HG02981 (cell line): ENCODE measurements at regions not wholly inside any gene's neighbourhood (a gene's known extent, or its start where the extent isn't known, plus 50 kb on each side); places are given as distances from the start of the nearest gene placed in this dataset.

Source experiments
- ATAC-seq: cut with Tn5 transposase; IDR thresholded peaks from one replicate; pipeline ENCODE4 v1.9.1; 2021; ENCODE audit warnings: mild to moderate bottlenecking, moderate library complexity; ENCODE audit not compliant: unreplicated experiment

- no peak for ATAC-seq
Observed at GRCh38 chr6:10307028-10307427, 107.8 kb downstream of the TFAP2A start.

GRCh38 chr6:10305790-10306415, 109.0 kb downstream of the TFAP2A start:
- ATAC-seq, result no peak

- no peak for ATAC-seq
Observed at GRCh38 chr6:10303608-10304506, 111.0 kb downstream of the TFAP2A start.

DNA sequence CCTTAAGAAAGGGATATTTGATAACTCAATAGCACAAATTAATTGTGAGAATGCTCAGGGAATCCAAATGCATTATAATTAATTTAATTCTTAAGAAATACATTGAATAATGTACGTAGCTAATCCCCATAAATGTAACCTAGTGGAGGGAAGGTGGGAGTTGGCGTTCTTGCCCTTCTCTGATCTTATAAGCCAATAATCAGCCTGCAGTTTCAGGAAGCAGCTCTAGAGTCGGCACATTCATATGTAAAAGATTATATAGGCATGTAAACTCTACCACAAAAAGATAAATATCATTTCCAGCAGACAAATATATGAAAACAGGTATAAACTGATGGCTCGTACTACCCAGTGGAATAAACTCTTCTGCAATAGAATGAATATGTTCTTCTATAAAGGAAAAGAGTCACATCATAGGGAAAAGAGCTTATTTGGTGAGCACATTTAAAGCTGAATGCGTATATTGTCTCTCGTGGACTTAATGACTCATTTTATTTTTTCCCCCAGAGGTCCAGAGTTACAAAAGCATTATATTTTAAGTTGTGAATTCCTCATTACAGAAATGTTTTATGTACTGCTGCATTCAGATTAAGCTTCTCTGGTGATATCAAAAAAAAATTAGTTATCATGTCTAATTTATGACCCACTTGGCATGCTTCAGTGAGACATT, 112.2 kb downstream of the TFAP2A start:
- no peak for ATAC-seq

DNA sequence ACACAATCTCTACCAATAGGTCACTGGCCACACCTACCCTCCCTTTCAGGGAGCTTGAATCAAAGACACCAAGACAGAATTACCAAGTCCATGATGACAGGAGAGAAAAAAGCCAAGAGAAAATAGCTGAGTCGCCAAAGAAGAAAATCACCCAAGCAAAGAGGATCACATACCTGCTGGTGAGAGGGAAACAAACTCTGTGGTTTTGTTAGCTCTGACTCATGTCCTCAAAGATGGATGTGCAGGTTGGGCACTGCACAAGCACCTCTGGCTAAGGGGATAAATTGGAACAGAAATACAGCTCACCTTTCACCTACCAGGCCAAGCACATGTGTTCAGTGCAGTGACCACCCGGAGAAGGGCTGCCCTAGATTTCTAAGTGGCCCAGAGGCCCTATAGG, 114.8 kb downstream of the TFAP2A start:
- ATAC-seq, result no peak

DNA sequence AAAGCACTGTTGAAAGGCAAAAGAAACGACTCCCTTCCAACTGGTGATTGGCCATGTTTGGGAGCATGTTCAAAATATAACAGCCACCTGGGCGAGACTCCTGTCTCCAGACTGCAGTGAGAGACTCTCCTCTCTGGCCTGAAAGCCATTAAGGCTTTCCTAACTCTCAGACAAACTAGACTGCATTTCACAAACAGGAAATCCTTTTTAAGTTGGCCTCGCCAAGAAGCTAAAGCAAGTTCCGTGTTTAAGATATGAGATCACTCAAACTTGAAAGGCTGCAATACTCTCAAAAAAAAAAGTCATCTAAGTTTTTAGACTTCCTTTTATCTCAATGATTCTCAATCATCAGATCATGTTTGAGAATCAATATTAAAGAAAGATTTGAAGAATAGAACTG, 117.0 kb downstream of the TFAP2A start:
- ATAC-seq, result no peak

GRCh38 chr6:10278746-10279145, 136.1 kb downstream of the TFAP2A start:
- ATAC-seq, result no peak

GRCh38 chr6:10276660-10277287, 138.1 kb downstream of the TFAP2A start:
- no peak for ATAC-seq

DNA sequence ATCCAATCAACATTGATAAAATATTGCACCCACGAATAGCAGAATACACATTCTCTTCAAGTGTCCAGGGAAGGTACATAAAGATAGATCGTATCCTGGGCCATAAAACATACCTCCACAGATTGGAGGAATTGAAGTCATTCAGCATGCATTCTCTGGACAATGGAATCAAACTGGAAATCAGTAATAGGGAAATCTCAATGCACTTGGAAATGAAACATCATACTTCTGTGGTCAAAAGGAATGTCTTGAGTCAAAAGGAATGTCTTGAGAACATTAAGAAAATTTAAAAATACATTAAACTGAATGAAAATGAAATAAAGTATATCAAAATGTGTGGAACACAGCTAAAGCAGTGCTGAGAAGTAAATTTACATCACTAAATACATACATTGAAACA, 138.8 kb downstream of the TFAP2A start:
- ATAC-seq, result no peak

GRCh38 chr6:10272591-10272990, 142.3 kb downstream of the TFAP2A start:
- ATAC-seq, result no peak

DNA sequence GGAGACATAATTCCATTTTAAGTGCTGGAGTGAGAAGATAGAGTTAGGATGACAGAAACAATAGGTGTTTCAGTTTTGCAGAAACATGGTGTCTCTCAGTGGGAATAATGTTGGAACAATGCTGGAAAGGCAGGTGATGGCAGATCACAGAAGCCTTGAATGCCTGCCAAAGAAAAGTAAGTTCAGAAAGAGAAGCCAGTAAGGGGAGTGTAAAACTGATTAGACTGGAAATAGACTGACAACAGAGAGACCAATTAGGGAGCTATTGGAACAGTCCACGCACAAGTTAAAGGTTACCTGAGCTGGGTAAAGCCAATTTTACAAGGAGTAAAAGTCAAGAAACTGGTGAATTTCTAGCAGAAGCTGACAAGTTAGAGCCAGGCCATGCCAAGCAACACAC, 142.9 kb downstream of the TFAP2A start:
- no peak for ATAC-seq

DNA sequence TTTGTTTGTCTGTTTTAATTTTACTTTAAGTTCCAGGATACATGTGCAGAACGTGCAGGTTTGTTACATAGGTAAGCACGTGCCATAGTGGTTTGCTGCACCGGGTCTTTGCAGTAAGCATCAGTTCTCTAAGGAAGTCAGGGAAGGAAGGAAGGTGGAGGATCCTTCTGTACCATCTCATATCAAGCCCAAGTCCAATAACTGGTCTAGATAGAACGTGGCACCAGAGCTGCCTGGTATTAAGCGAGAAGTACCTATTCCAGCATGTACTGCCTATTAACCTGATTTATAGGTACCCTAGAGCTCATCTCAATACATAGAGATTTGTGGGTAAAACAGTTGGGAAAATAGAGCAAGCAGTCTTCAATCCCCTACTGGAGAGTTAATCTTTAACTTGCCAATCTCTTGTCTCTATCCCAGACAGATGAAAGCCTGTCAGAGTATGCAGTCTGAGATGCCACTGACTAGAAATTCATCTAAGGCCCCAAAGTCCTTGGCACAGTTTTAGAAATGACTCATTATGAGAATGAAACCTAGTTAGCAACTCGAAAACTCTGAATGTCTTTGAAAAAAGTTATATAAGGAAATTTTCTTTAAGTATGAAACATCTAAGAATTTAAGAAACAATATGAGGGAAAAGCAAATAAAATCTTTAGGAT, 144.9 kb downstream of the TFAP2A start:
- ATAC-seq, result no peak

GRCh38 chr6:10268611-10269310, 146.1 kb downstream of the TFAP2A start:
- ATAC-seq, result no peak

DNA sequence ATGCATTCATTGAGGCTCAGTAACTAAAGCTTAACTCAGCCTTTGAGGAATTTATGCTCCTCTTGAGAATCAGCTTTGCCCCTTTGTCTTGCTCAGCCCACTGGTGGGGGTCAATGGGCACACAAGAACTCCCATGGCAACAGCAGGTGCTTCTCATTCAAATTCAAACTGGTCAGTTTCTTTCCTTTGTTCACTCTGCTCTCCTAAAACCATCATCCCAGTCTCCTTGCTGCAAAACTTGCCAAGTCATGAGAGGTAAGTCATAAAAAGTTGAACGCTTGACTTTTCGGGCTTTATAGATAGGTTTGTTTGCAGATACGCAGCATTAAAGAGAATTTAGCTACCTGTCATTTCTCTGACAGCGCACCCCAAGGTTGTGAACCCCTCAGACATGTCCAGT, 146.8 kb downstream of the TFAP2A start:
- ATAC-seq, result no peak

- no peak for ATAC-seq
Observed at GRCh38 chr6:10266462-10266861, 148.4 kb downstream of the TFAP2A start.

- no peak for ATAC-seq
Observed at GRCh38 chr6:10266061-10266460, 148.8 kb downstream of the TFAP2A start.

DNA sequence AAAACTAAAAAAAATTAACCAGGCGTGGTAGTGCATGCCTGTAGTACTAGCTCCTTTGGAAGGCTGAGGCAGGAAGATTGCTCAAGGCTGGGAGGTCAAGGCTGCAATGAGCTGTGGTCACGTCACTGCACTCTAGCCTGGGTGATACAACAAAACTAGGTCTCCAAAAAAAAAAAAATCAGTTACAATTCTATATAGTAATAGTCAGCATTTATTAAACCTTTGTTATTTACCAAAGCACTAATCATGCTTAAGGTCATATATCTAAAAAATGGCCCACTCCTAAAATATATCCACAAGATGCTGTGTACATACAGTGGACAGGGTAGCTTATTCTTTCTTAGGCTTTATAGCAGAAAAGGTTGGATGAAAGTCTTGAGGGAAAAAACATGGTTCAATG, 152.4 kb downstream of the TFAP2A start:
- ATAC-seq, result no peak

- no peak for ATAC-seq
Observed at GRCh38 chr6:10259671-10260070, 155.2 kb downstream of the TFAP2A start.

DNA sequence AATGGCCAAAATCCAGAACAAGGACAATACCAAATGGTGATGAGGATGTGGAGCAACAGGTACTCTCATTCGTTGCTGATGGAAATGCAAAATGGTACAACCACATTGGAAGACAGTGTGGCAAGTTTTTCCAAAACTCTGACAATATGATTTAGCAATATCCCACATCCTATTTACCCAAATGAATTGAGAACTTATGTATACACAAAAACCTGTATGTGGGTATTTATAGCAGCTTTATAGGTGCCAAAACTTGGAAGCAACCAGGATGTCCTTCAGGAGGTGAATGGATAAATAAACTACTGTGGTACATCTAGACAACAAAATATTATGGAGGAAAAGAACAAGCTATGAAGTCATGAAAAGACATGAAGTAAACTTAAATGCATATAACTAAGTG, 156.5 kb downstream of the TFAP2A start:
- ATAC-seq, result no peak

DNA sequence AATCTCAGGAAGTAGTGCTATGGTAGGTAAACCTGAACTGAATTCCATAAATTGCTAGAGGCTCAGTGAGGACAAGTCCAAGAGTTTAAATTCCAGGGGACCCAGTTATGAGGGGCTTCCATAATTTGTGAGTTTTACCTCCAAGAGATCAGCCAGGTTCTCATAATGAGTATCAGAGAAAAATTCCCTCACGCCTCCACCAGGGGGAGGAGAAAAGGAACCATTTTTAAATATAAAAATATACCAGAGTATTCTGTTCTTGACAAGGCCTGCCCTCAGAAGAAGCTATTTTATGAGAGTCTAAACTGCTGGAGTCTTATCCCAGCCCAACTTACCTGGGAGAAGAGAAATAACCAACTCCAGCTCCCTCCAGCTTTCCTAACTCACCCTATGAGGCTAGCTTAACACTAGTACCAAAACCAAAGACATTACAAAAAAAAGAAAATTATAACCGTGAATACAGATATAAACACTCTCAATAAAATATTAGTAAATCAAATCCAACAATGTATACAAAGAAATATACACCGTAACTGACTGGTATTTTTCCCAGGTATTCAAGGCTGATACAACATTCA, 158.7 kb downstream of the TFAP2A start:
- no peak for ATAC-seq
